Keratinocyte (primary cell): ENCODE measurements at regions not wholly inside any gene's neighbourhood (a gene's known extent, or its start where the extent isn't known, plus 50 kb on each side); places are given as distances from the start of the nearest gene placed in this dataset.

Experiments
- DNase-seq: peaks from one replicate; pipeline ENCODE4 v3.0.0-alpha.2; 2011; ENCODE audit warnings: low read depth, missing footprints, low spot score
- FAIRE-seq: peaks from 2 replicates; lab custom pipeline; 2011; peaks lifted over from hg19 to GRCh38; lab: Jason Lieb, UNC
- H2AFZ ChIP-seq: 2 replicates; pipeline ENCODE4 v1.6.0; 2012; ENCODE audit warnings: low read length, control low read depth, inconsistent platforms; ENCODE audit not compliant: control insufficient read depth
- H3K27ac ChIP-seq: 2 replicates; pipeline ENCODE4 v1.5.1; 2011; ENCODE audit warnings: low read length; ENCODE audit not compliant: control insufficient read depth, insufficient read depth
- H3K27me3 ChIP-seq: 3 replicates; pipeline ENCODE4 v1.6.0; 2011; ENCODE audit warnings: low read length; ENCODE audit not compliant: control insufficient read depth, insufficient read depth; ENCODE audit errors: extremely low read depth
- H3K36me3 ChIP-seq, 2 experiments: 2 replicates in 1 of 2; 3 replicates in 1 of 2; pipeline ENCODE4 v1.5.1; 2011; ENCODE audit warnings: low read length in 2 of 2, mild to moderate bottlenecking in 1 of 2; ENCODE audit not compliant: control insufficient read depth in 2 of 2, insufficient read depth in 2 of 2; ENCODE audit errors: extremely low read depth in 1 of 2
- H3K4me1 ChIP-seq: 3 replicates; pipeline ENCODE4 v1.5.1; 2011; ENCODE audit warnings: low read length; ENCODE audit not compliant: control insufficient read depth, insufficient read depth; ENCODE audit errors: extremely low read depth
- H3K4me2 ChIP-seq: 3 replicates; pipeline ENCODE4 v1.6.0; 2011; ENCODE audit warnings: low read depth, low read length; ENCODE audit not compliant: control insufficient read depth, insufficient read depth; ENCODE audit errors: extremely low read depth
- H3K4me3 ChIP-seq, 3 experiments: fragments of 200-600 bp in 1 of 3; sonication (generic) in 1 of 3; 2 replicates in 2 of 3; 3 replicates in 1 of 3; pipeline ENCODE4 v1.5.1; 2011 to 2016; ENCODE audit warnings: low read length in 3 of 3, mild to moderate bottlenecking in 3 of 3, control low read depth in 2 of 3, inconsistent platforms in 1 of 3, low read depth in 1 of 3, mixed read lengths in 1 of 3, mixed run types in 1 of 3, moderate library complexity in 1 of 3; ENCODE audit not compliant: control insufficient read depth in 2 of 3, insufficient read depth in 2 of 3; ENCODE audit errors: extremely low read depth in 1 of 3
- H3K79me2 ChIP-seq: 2 replicates; pipeline ENCODE4 v1.6.0; 2012; ENCODE audit warnings: low read length; ENCODE audit not compliant: control insufficient read depth, insufficient read depth
- H3K9ac ChIP-seq: 3 replicates; pipeline ENCODE4 v1.6.0; 2011; ENCODE audit warnings: low read length; ENCODE audit not compliant: control insufficient read depth, insufficient read depth; ENCODE audit errors: extremely low read depth
- H3K9me1 ChIP-seq: 3 replicates; pipeline ENCODE4 v1.6.0; 2011; ENCODE audit warnings: low read length; ENCODE audit not compliant: control insufficient read depth, insufficient read depth; ENCODE audit errors: extremely low read depth
- H3K9me3 ChIP-seq: 2 replicates; pipeline ENCODE4 v1.5.1; 2012; ENCODE audit warnings: low read depth, low read length; ENCODE audit not compliant: control insufficient read depth
- H4K20me1 ChIP-seq: 3 replicates; pipeline ENCODE4 v1.6.0; 2011; ENCODE audit warnings: low read length; ENCODE audit not compliant: control insufficient read depth, insufficient read depth; ENCODE audit errors: extremely low read depth
- EZH2 ChIP-seq: IDR thresholded peaks from one replicate; pipeline ENCODE4 v1.6.1; 2012; ENCODE audit warnings: inconsistent platforms, mild to moderate bottlenecking, low read length, moderate library complexity
- dilution Hi-C: fragments of 300-500 bp; cut with MboI; formaldehyde crosslinking; loops from one replicate; pipeline ENCODE4 v1.7.0; 2020; ENCODE audit warnings: low sequenced_read_pairs; ENCODE audit not compliant: extremely low pct_ligation_motif_present
- TF ChIP-seq, protein P1 (sequence below), 3 experiments: IDR thresholded peaks in 1 of 3; conservative IDR thresholded peaks in 1 of 3; optimal IDR thresholded peaks in 1 of 3; 2 replicates in 2 of 3; 3 replicates in 1 of 3; pipeline versions ENCODE3 to v1.5.1; 2011; ENCODE audit warnings: low read length in 3 of 3, mild to moderate bottlenecking in 3 of 3, moderate library complexity in 2 of 3, control low read depth in 1 of 3, inconsistent platforms in 1 of 3; ENCODE audit not compliant: insufficient read depth in 2 of 3; ENCODE audit errors: extremely low read depth in 1 of 3

DNA sequence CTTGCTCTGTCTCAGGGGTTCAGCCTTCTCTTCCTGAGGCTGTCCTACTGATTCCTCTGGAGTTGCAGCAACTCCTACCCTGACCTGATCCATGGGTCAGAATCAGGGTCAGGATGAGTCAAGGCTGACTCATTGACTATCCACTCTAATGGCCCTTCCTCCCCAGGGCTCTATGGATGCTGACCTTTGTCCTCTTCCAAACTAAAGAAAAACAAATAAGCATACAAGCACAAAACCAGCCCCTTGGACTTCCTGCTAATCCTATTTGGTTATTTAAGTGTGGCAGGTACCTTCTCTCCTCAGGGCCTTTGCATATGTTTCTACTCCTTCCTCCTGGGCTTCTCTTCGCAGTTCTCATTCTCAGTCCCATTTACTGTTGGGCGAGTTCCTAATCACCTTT, 204.5 kb upstream of the NAV2 start:
- no peaks in the 10 kb centered on the region for H3K9me1 ChIP-seq
- no peak overlapping the region for H3K4me3 ChIP-seq
- H3K27me3 ChIP-seq, result peaks cover 19% of the 10 kb centered on the region
- DNase-seq (no peak), FAIRE-seq (no peak)
- H3K27ac ChIP-seq, result no peak overlapping the region
- no peak for TF ChIP-seq EZH2
- TF ChIP-seq, protein P1, sequence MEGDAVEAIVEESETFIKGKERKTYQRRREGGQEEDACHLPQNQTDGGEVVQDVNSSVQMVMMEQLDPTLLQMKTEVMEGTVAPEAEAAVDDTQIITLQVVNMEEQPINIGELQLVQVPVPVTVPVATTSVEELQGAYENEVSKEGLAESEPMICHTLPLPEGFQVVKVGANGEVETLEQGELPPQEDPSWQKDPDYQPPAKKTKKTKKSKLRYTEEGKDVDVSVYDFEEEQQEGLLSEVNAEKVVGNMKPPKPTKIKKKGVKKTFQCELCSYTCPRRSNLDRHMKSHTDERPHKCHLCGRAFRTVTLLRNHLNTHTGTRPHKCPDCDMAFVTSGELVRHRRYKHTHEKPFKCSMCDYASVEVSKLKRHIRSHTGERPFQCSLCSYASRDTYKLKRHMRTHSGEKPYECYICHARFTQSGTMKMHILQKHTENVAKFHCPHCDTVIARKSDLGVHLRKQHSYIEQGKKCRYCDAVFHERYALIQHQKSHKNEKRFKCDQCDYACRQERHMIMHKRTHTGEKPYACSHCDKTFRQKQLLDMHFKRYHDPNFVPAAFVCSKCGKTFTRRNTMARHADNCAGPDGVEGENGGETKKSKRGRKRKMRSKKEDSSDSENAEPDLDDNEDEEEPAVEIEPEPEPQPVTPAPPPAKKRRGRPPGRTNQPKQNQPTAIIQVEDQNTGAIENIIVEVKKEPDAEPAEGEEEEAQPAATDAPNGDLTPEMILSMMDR (optimal IDR thresholded peaks at IDR 0.05 in 1 of 3, IDR thresholded peaks at IDR 0.05 in 1 of 3, conservative IDR thresholded peaks at IDR 0.05 in 1 of 3; ENCODE audit: extremely low read depth in 1 of 3, insufficient read depth in 2 of 3, low read length in 3 of 3), result no peak
- no peaks in the 10 kb centered on the region for H3K4me1 ChIP-seq
- no peaks in the 10 kb centered on the region for H3K36me3 ChIP-seq
- no peaks in the 10 kb centered on the region for H3K9me3 ChIP-seq
- H3K4me2 ChIP-seq, result no peak overlapping the region
- no peak overlapping the region for H2AFZ ChIP-seq
- no peak overlapping the region for H3K9ac ChIP-seq
- no peaks in the 10 kb centered on the region for H4K20me1 ChIP-seq
- dilution Hi-C loops, result no loop called here
- no peaks in the 10 kb centered on the region for H3K79me2 ChIP-seq

GRCh38 chr11:19506816-19507486, 205.7 kb upstream of the NAV2 start:
- Histone ChIP-seq H3K27me3 (peaks cover 15% of the 10 kb centered on the region), H3K4me2 (no peak overlapping the region)
- no peak for FAIRE-seq

More at GRCh38 chr11:19506816-19507486, 205.7 kb upstream of the NAV2 start:
- Histone ChIP-seq H3K79me2 (no peaks in the 10 kb centered on the region), H3K9me3 (no peaks in the 10 kb centered on the region), H3K4me1 (no peaks in the 10 kb centered on the region), H3K36me3 (no peaks in the 10 kb centered on the region), H3K9me1 (no peaks in the 10 kb centered on the region), H4K20me1 (no peaks in the 10 kb centered on the region), H2AFZ (no peak overlapping the region), H3K27ac (no peak overlapping the region), H3K4me3 (no peak overlapping the region), H3K9ac (no peak overlapping the region)
- dilution Hi-C loops, result no loop called here
- TF ChIP-seq EZH2, result no peak
- TF ChIP-seq, protein P1 (optimal IDR thresholded peaks at IDR 0.05 in 1 of 3, IDR thresholded peaks at IDR 0.05 in 1 of 3, conservative IDR thresholded peaks at IDR 0.05 in 1 of 3; ENCODE audit: extremely low read depth in 1 of 3, insufficient read depth in 2 of 3, low read length in 3 of 3), result no peak
- no peak for DNase-seq
